ENCODE measurements at regions not wholly inside any gene's neighbourhood (a gene's known extent, or its start where the extent isn't known, plus 50 kb on each side); places are given as distances from the start of the nearest gene placed in this dataset.

DNA sequence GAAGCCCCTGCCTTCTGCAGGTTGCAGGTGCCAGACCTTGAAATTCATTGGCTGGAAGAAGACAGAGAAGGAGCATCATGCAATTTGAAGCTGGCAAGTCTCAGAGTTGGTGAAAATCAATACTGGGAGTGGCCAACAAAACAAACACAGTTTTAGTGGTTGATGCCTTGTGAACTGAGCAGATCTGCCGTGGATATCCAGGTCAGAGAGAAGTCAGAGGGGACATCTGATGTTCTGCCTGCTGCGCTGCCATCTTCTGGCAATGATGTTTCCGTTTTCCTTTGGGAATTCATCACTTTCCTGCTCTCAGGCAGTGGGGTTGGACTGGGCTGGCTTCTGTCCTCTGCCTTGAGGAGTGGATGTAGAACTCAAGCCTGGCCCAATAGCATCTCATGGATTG lies 132.0 kb downstream of the RPS24 start:
- TF ChIP-seq, protein P1, sequence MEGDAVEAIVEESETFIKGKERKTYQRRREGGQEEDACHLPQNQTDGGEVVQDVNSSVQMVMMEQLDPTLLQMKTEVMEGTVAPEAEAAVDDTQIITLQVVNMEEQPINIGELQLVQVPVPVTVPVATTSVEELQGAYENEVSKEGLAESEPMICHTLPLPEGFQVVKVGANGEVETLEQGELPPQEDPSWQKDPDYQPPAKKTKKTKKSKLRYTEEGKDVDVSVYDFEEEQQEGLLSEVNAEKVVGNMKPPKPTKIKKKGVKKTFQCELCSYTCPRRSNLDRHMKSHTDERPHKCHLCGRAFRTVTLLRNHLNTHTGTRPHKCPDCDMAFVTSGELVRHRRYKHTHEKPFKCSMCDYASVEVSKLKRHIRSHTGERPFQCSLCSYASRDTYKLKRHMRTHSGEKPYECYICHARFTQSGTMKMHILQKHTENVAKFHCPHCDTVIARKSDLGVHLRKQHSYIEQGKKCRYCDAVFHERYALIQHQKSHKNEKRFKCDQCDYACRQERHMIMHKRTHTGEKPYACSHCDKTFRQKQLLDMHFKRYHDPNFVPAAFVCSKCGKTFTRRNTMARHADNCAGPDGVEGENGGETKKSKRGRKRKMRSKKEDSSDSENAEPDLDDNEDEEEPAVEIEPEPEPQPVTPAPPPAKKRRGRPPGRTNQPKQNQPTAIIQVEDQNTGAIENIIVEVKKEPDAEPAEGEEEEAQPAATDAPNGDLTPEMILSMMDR (IDR thresholded peaks at IDR 0.05 in 2 of 3, conservative IDR thresholded peaks at IDR 0.05 in 1 of 3; ENCODE audit: borderline replicate concordance in 1 of 3, insufficient read depth in 1 of 3, low read depth in 2 of 3, low read length in 2 of 3) = peak; percentile 31 to 45 (median 39); a peak in 5 of 6 replicates
- TF ChIP-seq, protein P2, sequence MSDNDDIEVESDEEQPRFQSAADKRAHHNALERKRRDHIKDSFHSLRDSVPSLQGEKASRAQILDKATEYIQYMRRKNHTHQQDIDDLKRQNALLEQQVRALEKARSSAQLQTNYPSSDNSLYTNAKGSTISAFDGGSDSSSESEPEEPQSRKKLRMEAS (IDR thresholded peaks at IDR 0.05) = no peak
- TF ChIP-seq ELF1 (IDR thresholded peaks at IDR 0.05; ENCODE audit: borderline replicate concordance, low read depth) (no peak), POLR2A (IDR thresholded peaks at IDR 0.05; ENCODE audit: borderline replicate concordance, extremely low read depth, insufficient read depth, insufficient read length) (no peak)

All from HCT116 (cell line).